Osteoblast (primary cell): ENCODE measurements at regions not wholly inside any gene's neighbourhood (a gene's known extent, or its start where the extent isn't known, plus 50 kb on each side); places are given as distances from the start of the nearest gene placed in this dataset.
"Not testable (repeated sequence)": the region's sequence is repeated elsewhere in the genome, so short reads cannot be mapped to it uniquely, and the experiment has no call there.

Source experiments
- DNase-seq: peaks from one replicate; pipeline ENCODE4 v3.0.0; 2011; ENCODE audit warnings: low spot score, mixed read lengths; ENCODE audit not compliant: insufficient read length; ENCODE audit errors: missing footprints
- H2AFZ ChIP-seq: 2 replicates; pipeline ENCODE4 v1.6.0; 2011; ENCODE audit warnings: mild to moderate bottlenecking, low read length
- H3K27ac ChIP-seq: 2 replicates; pipeline ENCODE4 v1.5.1; 2011; ENCODE audit warnings: mild to moderate bottlenecking, low read depth, low read length, moderate library complexity
- H3K27me3 ChIP-seq: 2 replicates; pipeline ENCODE4 v1.6.0; 2012; ENCODE audit warnings: mild to moderate bottlenecking, control low read depth, inconsistent platforms, low read length, moderate library complexity; ENCODE audit not compliant: insufficient read depth
- H3K36me3 ChIP-seq: 2 replicates; pipeline ENCODE4 v1.5.1; 2011; ENCODE audit warnings: mild to moderate bottlenecking, low read length, control low read depth, moderate library complexity; ENCODE audit not compliant: insufficient read depth
- H3K4me1 ChIP-seq: 2 replicates; pipeline ENCODE4 v1.5.1; 2011; ENCODE audit warnings: mild to moderate bottlenecking, low read length, control low read depth, moderate library complexity; ENCODE audit not compliant: insufficient read depth
- H3K4me2 ChIP-seq: 2 replicates; pipeline ENCODE4 v1.6.0; 2011; ENCODE audit warnings: mild to moderate bottlenecking, low read length; ENCODE audit not compliant: insufficient read depth
- H3K4me3 ChIP-seq: fragments of 200-600 bp; sonication (generic); 3 replicates; pipeline ENCODE4 v1.5.1; 2012; ENCODE audit warnings: mild to moderate bottlenecking, low read length, inconsistent platforms; ENCODE audit not compliant: insufficient read depth
- H3K79me2 ChIP-seq: 2 replicates; pipeline ENCODE4 v1.6.0; 2012; ENCODE audit warnings: mild to moderate bottlenecking, low read length, control low read depth, inconsistent platforms; ENCODE audit not compliant: insufficient read depth
- H3K9me3 ChIP-seq: 2 replicates; pipeline ENCODE4 v1.5.1; 2011; ENCODE audit warnings: low read depth, low read length, control low read depth
- H4K20me1 ChIP-seq: 2 replicates; pipeline ENCODE4 v1.6.0; 2012; ENCODE audit warnings: mild to moderate bottlenecking, low read length, control low read depth; ENCODE audit not compliant: insufficient read depth
- CTCF ChIP-seq: IDR thresholded peaks from 2 replicates; pipeline ENCODE4 v1.5.1; 2011; ENCODE audit warnings: mild to moderate bottlenecking, low read depth, low read length, moderate library complexity; ENCODE audit errors: extremely low read depth

- Histone ChIP-seq H3K27me3 (no peaks in the 10 kb centered on the region), H3K79me2 (no peaks in the 10 kb centered on the region), H4K20me1 (no peaks in the 10 kb centered on the region), H3K36me3 (no peaks in the 10 kb centered on the region), H3K4me1 (no peaks in the 10 kb centered on the region), H2AFZ (no peak overlapping the region), H3K4me3 (no peak overlapping the region), H3K4me2 (no peak overlapping the region), H3K27ac (no peak overlapping the region), H3K9me3 (peaks cover 2% of the 10 kb centered on the region)
- TF ChIP-seq CTCF = no peak
- DNase-seq = no peak
These were observed 234.3 kb downstream of the SQOR start for GRCh38 chr15:45869034-45869668.

DNA sequence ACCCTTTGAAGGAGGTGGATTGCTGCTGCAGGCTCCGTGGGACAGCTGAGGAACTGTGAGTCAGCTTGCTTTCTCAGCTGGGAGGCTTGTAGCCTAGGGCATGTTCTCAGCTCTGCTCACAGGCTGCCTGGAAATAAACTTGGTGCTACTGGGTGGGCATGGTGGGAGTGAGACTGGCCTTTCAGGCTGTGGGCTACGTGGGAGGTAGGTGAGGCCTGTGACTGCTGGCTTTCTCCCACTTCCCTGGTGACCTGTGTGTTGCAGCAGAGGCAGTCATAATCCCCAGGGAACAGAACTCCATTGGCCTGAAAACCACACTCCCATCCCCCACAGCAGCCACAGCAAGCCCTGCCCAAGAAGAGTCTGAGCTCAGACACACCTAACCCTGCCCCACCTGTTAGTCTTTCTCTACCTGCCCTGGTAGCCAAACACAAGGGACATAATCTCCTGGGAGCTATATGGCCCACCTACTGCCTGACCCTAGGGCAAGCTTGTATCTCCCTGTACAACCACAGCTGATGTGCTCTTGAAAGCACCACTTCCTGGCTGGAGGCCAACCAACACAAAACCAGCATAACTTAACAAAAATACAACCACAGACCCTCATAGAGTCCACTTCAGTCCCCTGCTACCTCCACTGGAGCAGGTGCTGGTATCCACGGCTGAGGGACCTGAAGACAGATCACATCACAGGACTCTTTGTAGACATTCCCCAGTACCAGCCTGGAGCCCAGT lies 236.5 kb downstream of the SQOR start:
- H3K27ac ChIP-seq = no peak overlapping the region

DNA sequence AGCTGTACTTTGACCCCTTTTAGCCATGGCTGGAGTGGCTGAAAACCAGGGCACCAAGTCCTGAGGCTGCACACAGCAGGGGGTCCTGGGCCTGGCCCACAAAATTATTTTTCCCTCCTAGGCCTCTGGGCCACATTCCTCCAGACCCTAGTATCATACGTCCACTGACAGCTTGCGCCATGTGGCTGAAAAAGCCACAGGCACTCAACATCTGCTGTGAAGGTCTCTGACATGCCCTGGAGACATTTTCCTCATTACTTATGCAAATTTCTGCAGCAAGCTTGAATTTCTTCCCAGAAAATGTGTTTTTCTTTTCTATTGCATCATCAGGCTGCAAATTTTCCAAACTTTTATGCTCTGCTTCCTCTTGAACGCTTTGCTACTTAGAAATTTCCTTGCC lies 239.0 kb downstream of the SQOR start:
- no peaks in the 10 kb centered on the region for H3K36me3 ChIP-seq

More for the DNA sequence above, 236.5 kb downstream of the SQOR start:
- no peak for DNase-seq
- no peaks in the 10 kb centered on the region for H3K79me2 ChIP-seq
- no peaks in the 10 kb centered on the region for H3K36me3 ChIP-seq
- H2AFZ ChIP-seq = no peak overlapping the region
- no peak overlapping the region for H3K4me2 ChIP-seq
- H3K4me1 ChIP-seq = no peaks in the 10 kb centered on the region
- no peaks in the 10 kb centered on the region for H4K20me1 ChIP-seq
- peaks cover 2% of the 10 kb centered on the region for H3K9me3 ChIP-seq
- TF ChIP-seq CTCF = no peak
- no peak overlapping the region for H3K4me3 ChIP-seq
- no peaks in the 10 kb centered on the region for H3K27me3 ChIP-seq

GRCh38 chr15:45874566-45874965 lies 239.7 kb downstream of the SQOR start:
- not testable (repeated sequence) for H3K4me2 ChIP-seq, H3K4me3 ChIP-seq, DNase-seq, H3K4me1 ChIP-seq, H3K9me3 ChIP-seq, H3K79me2 ChIP-seq, H4K20me1 ChIP-seq, H3K36me3 ChIP-seq, H2AFZ ChIP-seq, H3K27me3 ChIP-seq, H3K27ac ChIP-seq

More for the DNA sequence above, 239.0 kb downstream of the SQOR start:
- Histone ChIP-seq H3K27me3 (no peaks in the 10 kb centered on the region), H3K4me2 (no peak overlapping the region), H3K27ac (no peak overlapping the region), H4K20me1 (no peaks in the 10 kb centered on the region), H2AFZ (no peak overlapping the region), H3K4me1 (no peaks in the 10 kb centered on the region), H3K4me3 (no peak overlapping the region), H3K79me2 (no peaks in the 10 kb centered on the region), H3K9me3 (no peaks in the 10 kb centered on the region)
- no peak for DNase-seq
- no peak for TF ChIP-seq CTCF
